ENCODE measurements at regions not wholly inside any gene's neighbourhood (a gene's known extent, or its start where the extent isn't known, plus 50 kb on each side); places are given as distances from the start of the nearest gene placed in this dataset.

GRCh38 chr5:175599210-175599609 lies 58.7 kb upstream of the HRH2 start:
- Histone ChIP-seq H3K9me3 (replicated peaks; ENCODE audit: control insufficient read depth, insufficient read depth, low read length) (peaks cover 2% of the 10 kb centered on the region), H3K9ac (replicated peaks; ENCODE audit: extremely low read depth, insufficient read depth, low read length) (no peak overlapping the region), H3K4me3 (replicated peaks in 1 of 3; ENCODE audit: insufficient read depth in 1 of 3, low read depth in 1 of 3, low read length in 3 of 3) (no peak overlapping the region), H3K4me1 (ENCODE audit: control insufficient read depth, extremely low read depth, insufficient read depth, low read length) (no peaks in the 10 kb centered on the region), H3K79me2 (ENCODE audit: control insufficient read depth, insufficient read depth, low read length) (no peaks in the 10 kb centered on the region), H3K9me1 (replicated peaks; ENCODE audit: control insufficient read depth, extremely low read depth, insufficient read depth, low read length) (no peaks in the 10 kb centered on the region), H4K20me1 (replicated peaks; ENCODE audit: control insufficient read depth, extremely low read depth, insufficient read depth, low read length) (no peaks in the 10 kb centered on the region), H3K27ac (ENCODE audit: insufficient read depth, low read depth, low read length) (no peak overlapping the region), H3K27me3 (ENCODE audit: control insufficient read depth in 2 of 2, insufficient read depth in 2 of 2, low read length in 2 of 2) (no peaks in the 10 kb centered on the region), H3K4me2 (ENCODE audit: insufficient read depth, low read length) (no peak overlapping the region), H3K36me3 (ENCODE audit: control insufficient read depth in 2 of 2, extremely low read depth in 1 of 2, insufficient read depth in 2 of 2, low read length in 2 of 2) (no peaks in the 10 kb centered on the region), H2AFZ (ENCODE audit: low read depth, low read length) (no peak overlapping the region)
- no TSS peak for BruUV-seq (replicated peaks)
- intact Hi-C loops (cut with micrococcal nuclease) = no loop called here
- FAIRE-seq (no peak), DNase-seq (ENCODE audit: low read depth, low spot score) (no peak)
- dilution Hi-C loops (cut with MboI; ENCODE audit: extremely low pct_ligation_motif_present, low sequenced_read_pairs) = no loop called here
- POLR2A ChIA-PET = no interaction called here
- no peak for TF ChIP-seq POLR2AphosphoS5 (IDR thresholded peaks at IDR 0.05; ENCODE audit: insufficient read depth, low read depth, low read length)
- TF ChIP-seq JUN (IDR thresholded peaks at IDR 0.05; ENCODE audit: borderline replicate concordance, insufficient read depth, insufficient read length, low read depth) = no peak
- no peak for TF ChIP-seq MYC (IDR thresholded peaks at IDR 0.05; ENCODE audit: low read depth, low read length)
- CTCF ChIA-PET = no interaction called here

- no peak overlapping the region for H3K4me2 ChIP-seq (ENCODE audit: insufficient read depth, low read length)
- peaks cover 2% of the 10 kb centered on the region for H3K9me3 ChIP-seq (replicated peaks; ENCODE audit: control insufficient read depth, insufficient read depth, low read length)
- DNase-seq (ENCODE audit: low read depth, low spot score) (no peak), FAIRE-seq (no peak)
- ChIA-PET POLR2A (no interaction called here), CTCF (no interaction called here)
- H3K4me3 ChIP-seq (replicated peaks in 1 of 3; ENCODE audit: insufficient read depth in 1 of 3, low read depth in 1 of 3, low read length in 3 of 3) = no peak overlapping the region
- no peaks in the 10 kb centered on the region for H4K20me1 ChIP-seq (replicated peaks; ENCODE audit: control insufficient read depth, extremely low read depth, insufficient read depth, low read length)
- H2AFZ ChIP-seq (ENCODE audit: low read depth, low read length) = no peak overlapping the region
- H3K9ac ChIP-seq (replicated peaks; ENCODE audit: extremely low read depth, insufficient read depth, low read length) = no peak overlapping the region
- TF ChIP-seq, protein P1, sequence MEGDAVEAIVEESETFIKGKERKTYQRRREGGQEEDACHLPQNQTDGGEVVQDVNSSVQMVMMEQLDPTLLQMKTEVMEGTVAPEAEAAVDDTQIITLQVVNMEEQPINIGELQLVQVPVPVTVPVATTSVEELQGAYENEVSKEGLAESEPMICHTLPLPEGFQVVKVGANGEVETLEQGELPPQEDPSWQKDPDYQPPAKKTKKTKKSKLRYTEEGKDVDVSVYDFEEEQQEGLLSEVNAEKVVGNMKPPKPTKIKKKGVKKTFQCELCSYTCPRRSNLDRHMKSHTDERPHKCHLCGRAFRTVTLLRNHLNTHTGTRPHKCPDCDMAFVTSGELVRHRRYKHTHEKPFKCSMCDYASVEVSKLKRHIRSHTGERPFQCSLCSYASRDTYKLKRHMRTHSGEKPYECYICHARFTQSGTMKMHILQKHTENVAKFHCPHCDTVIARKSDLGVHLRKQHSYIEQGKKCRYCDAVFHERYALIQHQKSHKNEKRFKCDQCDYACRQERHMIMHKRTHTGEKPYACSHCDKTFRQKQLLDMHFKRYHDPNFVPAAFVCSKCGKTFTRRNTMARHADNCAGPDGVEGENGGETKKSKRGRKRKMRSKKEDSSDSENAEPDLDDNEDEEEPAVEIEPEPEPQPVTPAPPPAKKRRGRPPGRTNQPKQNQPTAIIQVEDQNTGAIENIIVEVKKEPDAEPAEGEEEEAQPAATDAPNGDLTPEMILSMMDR (IDR thresholded peaks at IDR 0.05; ENCODE audit: extremely low read depth in 1 of 2, insufficient read depth in 1 of 2, low read depth in 1 of 2, low read length in 2 of 2) = no peak
- no peak for TF ChIP-seq JUN (IDR thresholded peaks at IDR 0.05; ENCODE audit: borderline replicate concordance, insufficient read depth, insufficient read length, low read depth)
- no peak for TF ChIP-seq POLR2A (IDR thresholded peaks at IDR 0.05; ENCODE audit: low read depth, low read length)
- TF ChIP-seq MAX (IDR thresholded peaks at IDR 0.05; ENCODE audit: insufficient read depth, insufficient read length) = no peak
- TF ChIP-seq EZH2 (IDR thresholded peaks at IDR 0.05; ENCODE audit: borderline replicate concordance, low read depth, low read length, severe bottlenecking) = no peak
- no peaks in the 10 kb centered on the region for H3K27me3 ChIP-seq (ENCODE audit: control insufficient read depth in 2 of 2, insufficient read depth in 2 of 2, low read length in 2 of 2)
- dilution Hi-C loops (cut with MboI; ENCODE audit: extremely low pct_ligation_motif_present, low sequenced_read_pairs) = no loop called here
- H3K79me2 ChIP-seq (ENCODE audit: control insufficient read depth, insufficient read depth, low read length) = no peaks in the 10 kb centered on the region
- H3K27ac ChIP-seq (ENCODE audit: insufficient read depth, low read depth, low read length) = no peak overlapping the region
- intact Hi-C loops (cut with micrococcal nuclease) = no loop called here
- no peaks in the 10 kb centered on the region for H3K9me1 ChIP-seq (replicated peaks; ENCODE audit: control insufficient read depth, extremely low read depth, insufficient read depth, low read length)
- no peaks in the 10 kb centered on the region for H3K4me1 ChIP-seq (ENCODE audit: control insufficient read depth, extremely low read depth, insufficient read depth, low read length)
- no peaks in the 10 kb centered on the region for H3K36me3 ChIP-seq (ENCODE audit: control insufficient read depth in 2 of 2, extremely low read depth in 1 of 2, insufficient read depth in 2 of 2, low read length in 2 of 2)
- BruUV-seq (replicated peaks) = no TSS peak
Observed at GRCh38 chr5:175603987-175604739, 53.7 kb upstream of the HRH2 start.

Measured in endothelial cell of umbilical vein (primary cell).